Stimulated activated memory B cell treated with anti-CD40 and anti-IgM and Interleukin-4, amounts not matched to agents 10 μg/mL and 1 μg/mL and 100 μg/mL, for 72 hours (primary cell): ENCODE measurements at regions not wholly inside any gene's neighbourhood (a gene's known extent, or its start where the extent isn't known, plus 50 kb on each side); places are given as distances from the start of the nearest gene placed in this dataset.
"Not testable (repeated sequence)": the region's sequence is repeated elsewhere in the genome, so short reads cannot be mapped to it uniquely, and the experiment has no call there.

ENCODE experiments used
- ATAC-seq: fragments of 150-1000 bp; cut with Tn5 transposase; 2 replicates; pipeline ENCODE4 v1.10.0; 2021
- H3K27ac Mint-ChIP-seq: one replicate; pipeline ENCODE4 v1.8.0; 2022; ENCODE audit warnings: mild to moderate bottlenecking, mixed read lengths
- H3K27me3 Mint-ChIP-seq: one replicate; pipeline ENCODE4 v1.8.0; 2022; ENCODE audit warnings: mixed read lengths
- H3K36me3 Mint-ChIP-seq: one replicate; pipeline ENCODE4 v1.8.0; 2022; ENCODE audit warnings: mixed read lengths
- H3K4me1 Mint-ChIP-seq: one replicate; pipeline ENCODE4 v1.8.0; 2022; ENCODE audit warnings: mixed read lengths
- H3K4me3 Mint-ChIP-seq: one replicate; pipeline ENCODE4 v1.8.0; 2022; ENCODE audit warnings: mild to moderate bottlenecking, moderate library complexity, mixed read lengths
- H3K9me3 Mint-ChIP-seq: one replicate; pipeline ENCODE4 v1.8.0; 2022; ENCODE audit warnings: mixed read lengths

GRCh38 chr4:181776264-181777054 is 466.7 kb upstream of the TENM3 start:
- Mint-ChIP-seq H3K4me1 (no peaks in the 10 kb centered on the region), H3K9me3 (peaks cover 8% of the 10 kb centered on the region), H3K27ac (no peak overlapping the region), H3K27me3 (no peaks in the 10 kb centered on the region), H3K36me3 (no peaks in the 10 kb centered on the region), H3K4me3 (no peak overlapping the region)
- ATAC-seq, result no peak

GRCh38 chr4:181777518-181777917 is 465.7 kb upstream of the TENM3 start:
- ATAC-seq, result no peak
- Mint-ChIP-seq H3K4me1 (no peaks in the 10 kb centered on the region), H3K27me3 (no peaks in the 10 kb centered on the region), H3K27ac (no peak overlapping the region), H3K4me3 (no peak overlapping the region), H3K9me3 (peaks cover 8% of the 10 kb centered on the region), H3K36me3 (no peaks in the 10 kb centered on the region)

GRCh38 chr4:181784881-181785280 is 458.3 kb upstream of the TENM3 start:
- Mint-ChIP-seq H3K9me3 (peaks cover 5% of the 10 kb centered on the region), H3K4me3 (no peak overlapping the region), H3K27me3 (no peaks in the 10 kb centered on the region), H3K36me3 (no peaks in the 10 kb centered on the region), H3K4me1 (no peaks in the 10 kb centered on the region), H3K27ac (no peak overlapping the region)
- no peak for ATAC-seq

DNA sequence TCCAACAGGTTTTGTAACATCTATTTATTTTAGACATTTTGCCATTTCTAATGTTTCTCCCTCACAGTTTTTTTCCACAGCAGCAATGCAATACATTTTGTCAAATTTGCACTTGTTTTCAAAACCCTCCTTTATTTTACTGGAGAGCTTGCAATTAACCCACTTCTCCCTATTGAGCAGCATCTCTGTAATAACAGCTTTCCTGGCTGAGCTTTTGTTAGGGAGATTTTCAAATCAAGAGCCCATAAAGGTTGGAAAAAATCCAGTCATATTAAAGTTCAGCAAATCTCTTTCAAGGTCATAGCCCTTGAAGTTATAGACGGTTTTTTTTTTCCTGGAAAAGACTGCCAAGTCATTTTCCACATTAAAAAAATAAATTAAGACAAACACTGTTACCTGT is 450.6 kb upstream of the TENM3 start:
- H3K27ac Mint-ChIP-seq, result no peak overlapping the region
- H3K4me3 Mint-ChIP-seq, result no peak overlapping the region
- H3K4me1 Mint-ChIP-seq, result no peaks in the 10 kb centered on the region
- H3K36me3 Mint-ChIP-seq, result no peaks in the 10 kb centered on the region
- H3K27me3 Mint-ChIP-seq, result no peaks in the 10 kb centered on the region
- peaks cover 10% of the 10 kb centered on the region for H3K9me3 Mint-ChIP-seq
- no peak for ATAC-seq

GRCh38 chr4:181793096-181793495 is 450.1 kb upstream of the TENM3 start:
- Mint-ChIP-seq H3K36me3 (no peaks in the 10 kb centered on the region), H3K9me3 (peaks cover 10% of the 10 kb centered on the region), H3K27ac (no peak overlapping the region), H3K4me3 (no peak overlapping the region), H3K27me3 (no peaks in the 10 kb centered on the region), H3K4me1 (no peaks in the 10 kb centered on the region)
- no peak for ATAC-seq

GRCh38 chr4:181796502-181796901 is 446.7 kb upstream of the TENM3 start:
- Mint-ChIP-seq H3K4me1 (no peaks in the 10 kb centered on the region), H3K9me3 (peaks cover 10% of the 10 kb centered on the region), H3K27me3 (no peaks in the 10 kb centered on the region), H3K36me3 (no peaks in the 10 kb centered on the region), H3K27ac (no peak overlapping the region), H3K4me3 (no peak overlapping the region)
- no peak for ATAC-seq

DNA sequence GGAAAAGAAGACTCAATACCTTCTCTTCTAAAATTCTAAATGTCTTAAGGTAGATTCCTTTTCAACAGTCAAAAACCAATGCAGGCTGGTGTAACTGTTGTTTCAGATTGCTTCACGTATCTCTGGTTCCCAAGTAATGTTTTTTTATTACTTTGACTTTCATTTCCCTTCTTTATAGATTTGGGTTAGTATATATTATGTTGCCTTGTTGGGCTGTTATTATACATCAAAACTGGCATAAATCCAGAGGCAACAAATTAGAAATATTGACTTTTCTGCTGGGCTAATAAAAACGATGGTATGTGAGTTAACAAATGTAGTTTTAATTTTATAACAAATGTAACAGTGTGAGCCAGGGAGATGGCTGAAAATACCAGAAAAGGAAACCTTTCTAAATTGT is 444.7 kb upstream of the TENM3 start:
- Mint-ChIP-seq H3K9me3 (peaks cover 10% of the 10 kb centered on the region), H3K4me3 (no peak overlapping the region), H3K36me3 (no peaks in the 10 kb centered on the region), H3K27me3 (no peaks in the 10 kb centered on the region), H3K4me1 (no peaks in the 10 kb centered on the region), H3K27ac (no peak overlapping the region)
- ATAC-seq, result no peak

DNA sequence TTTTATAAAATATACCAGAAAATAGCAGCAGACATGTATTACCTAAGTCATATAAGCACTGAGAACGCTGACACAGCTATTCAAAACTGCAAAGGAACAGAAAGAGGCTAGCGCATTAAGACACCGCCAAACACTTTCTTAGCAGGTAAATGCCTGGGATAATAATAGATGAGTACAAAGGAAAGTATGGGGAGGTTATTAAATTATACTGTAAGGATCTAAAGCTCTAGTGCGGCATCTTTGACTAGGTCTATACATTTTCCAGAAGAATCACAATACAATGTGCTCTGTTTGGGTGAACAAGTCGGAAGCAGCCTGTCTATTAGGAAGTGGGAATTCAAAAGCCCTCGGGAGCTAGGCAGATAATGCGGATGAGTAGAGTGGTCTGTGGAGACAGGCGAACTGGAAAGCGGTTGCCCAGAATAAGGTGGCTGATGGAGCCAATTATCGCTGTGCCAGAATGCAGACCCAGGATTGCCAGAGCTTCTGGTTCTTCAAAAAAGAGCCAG is 443.6 kb upstream of the TENM3 start:
- H3K9me3 Mint-ChIP-seq, result peaks cover 6% of the 10 kb centered on the region
- no peaks in the 10 kb centered on the region for H3K27me3 Mint-ChIP-seq
- H3K4me3 Mint-ChIP-seq, result no peak overlapping the region
- H3K36me3 Mint-ChIP-seq, result no peaks in the 10 kb centered on the region
- ATAC-seq, result no peak
- no peak overlapping the region for H3K27ac Mint-ChIP-seq
- H3K4me1 Mint-ChIP-seq, result no peaks in the 10 kb centered on the region

GRCh38 chr4:181802207-181802606 is 441.0 kb upstream of the TENM3 start:
- H3K4me1 Mint-ChIP-seq, result no peaks in the 10 kb centered on the region
- ATAC-seq, result no peak
- peaks cover 2% of the 10 kb centered on the region for H3K9me3 Mint-ChIP-seq
- H3K36me3 Mint-ChIP-seq, result no peaks in the 10 kb centered on the region
- no peak overlapping the region for H3K4me3 Mint-ChIP-seq
- no peak overlapping the region for H3K27ac Mint-ChIP-seq
- no peaks in the 10 kb centered on the region for H3K27me3 Mint-ChIP-seq

DNA sequence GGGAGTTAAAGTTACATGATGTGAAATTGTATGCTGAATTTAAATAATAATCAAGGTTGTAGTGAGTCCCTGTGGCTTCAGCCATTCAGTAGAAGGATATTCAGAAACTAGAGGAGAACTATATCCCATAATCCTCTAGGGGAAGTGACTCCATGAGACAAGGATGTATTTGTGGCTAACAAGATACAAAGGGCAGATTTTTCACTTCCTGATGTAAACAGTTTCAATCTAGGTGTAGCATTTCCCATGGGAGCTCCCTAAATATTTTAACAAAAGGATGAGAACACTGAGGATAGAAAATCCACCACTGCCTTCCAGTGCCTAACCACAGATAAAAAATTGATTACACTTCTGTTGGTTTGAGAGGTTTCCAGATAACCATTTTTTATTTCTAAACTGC is 435.4 kb upstream of the TENM3 start:
- no peaks in the 10 kb centered on the region for H3K27me3 Mint-ChIP-seq
- H3K9me3 Mint-ChIP-seq, result peaks cover 2% of the 10 kb centered on the region
- H3K27ac Mint-ChIP-seq, result no peak overlapping the region
- no peaks in the 10 kb centered on the region for H3K4me1 Mint-ChIP-seq
- ATAC-seq, result no peak
- H3K36me3 Mint-ChIP-seq, result no peaks in the 10 kb centered on the region
- no peak overlapping the region for H3K4me3 Mint-ChIP-seq

- peaks cover 8% of the 10 kb centered on the region for H3K9me3 Mint-ChIP-seq
Observed at GRCh38 chr4:181810711-181811110, 432.5 kb upstream of the TENM3 start.

DNA sequence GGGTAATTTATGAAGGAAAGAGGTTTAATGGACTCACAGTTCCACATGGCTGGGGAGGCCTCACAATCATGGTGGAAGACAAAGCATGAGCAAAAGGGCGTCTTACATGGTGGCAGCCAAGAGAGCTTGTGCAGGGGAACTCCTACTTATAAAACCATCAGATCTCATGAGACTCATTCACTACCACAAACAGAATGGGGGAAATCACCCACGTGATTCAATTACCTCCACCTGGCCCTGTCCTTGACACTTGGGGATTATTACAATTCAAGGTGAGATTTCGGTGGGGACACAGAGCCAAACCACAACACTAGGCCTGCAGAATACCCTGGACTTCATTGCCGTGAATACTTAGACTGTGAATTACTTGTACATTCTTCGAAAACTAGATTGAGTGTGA is 431.7 kb upstream of the TENM3 start:
- not testable (repeated sequence) for H3K9me3 Mint-ChIP-seq, H3K27me3 Mint-ChIP-seq, ATAC-seq, H3K4me1 Mint-ChIP-seq, H3K27ac Mint-ChIP-seq, H3K36me3 Mint-ChIP-seq, H3K4me3 Mint-ChIP-seq

More at GRCh38 chr4:181810711-181811110, 432.5 kb upstream of the TENM3 start:
- Mint-ChIP-seq H3K4me3 (no peak overlapping the region), H3K27me3 (no peaks in the 10 kb centered on the region), H3K27ac (no peak overlapping the region), H3K36me3 (no peaks in the 10 kb centered on the region), H3K4me1 (no peaks in the 10 kb centered on the region)
- no peak for ATAC-seq

DNA sequence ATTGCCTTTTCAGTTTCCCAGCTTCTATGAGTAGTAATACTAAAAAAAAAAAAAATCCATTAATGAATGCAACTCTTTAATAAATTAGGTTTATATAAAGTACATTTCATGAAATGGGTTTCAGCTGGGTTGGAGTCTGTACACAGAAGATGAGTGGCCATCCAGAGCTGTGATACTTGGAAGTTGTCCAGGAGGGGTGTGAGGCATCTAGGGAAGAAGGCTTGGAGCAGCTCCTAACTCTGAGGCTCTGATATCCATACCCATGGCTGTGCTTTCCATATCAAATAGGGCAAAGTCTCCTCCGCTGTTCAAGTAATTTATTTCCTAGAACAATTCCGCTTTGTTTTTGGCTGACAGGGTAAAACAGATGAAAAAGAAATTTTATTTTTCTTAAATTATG is 423.3 kb upstream of the TENM3 start:
- no peaks in the 10 kb centered on the region for H3K4me1 Mint-ChIP-seq
- H3K27me3 Mint-ChIP-seq, result no peaks in the 10 kb centered on the region
- H3K9me3 Mint-ChIP-seq, result peaks cover 3% of the 10 kb centered on the region
- no peak overlapping the region for H3K27ac Mint-ChIP-seq
- no peaks in the 10 kb centered on the region for H3K36me3 Mint-ChIP-seq
- H3K4me3 Mint-ChIP-seq, result no peak overlapping the region
- no peak for ATAC-seq

DNA sequence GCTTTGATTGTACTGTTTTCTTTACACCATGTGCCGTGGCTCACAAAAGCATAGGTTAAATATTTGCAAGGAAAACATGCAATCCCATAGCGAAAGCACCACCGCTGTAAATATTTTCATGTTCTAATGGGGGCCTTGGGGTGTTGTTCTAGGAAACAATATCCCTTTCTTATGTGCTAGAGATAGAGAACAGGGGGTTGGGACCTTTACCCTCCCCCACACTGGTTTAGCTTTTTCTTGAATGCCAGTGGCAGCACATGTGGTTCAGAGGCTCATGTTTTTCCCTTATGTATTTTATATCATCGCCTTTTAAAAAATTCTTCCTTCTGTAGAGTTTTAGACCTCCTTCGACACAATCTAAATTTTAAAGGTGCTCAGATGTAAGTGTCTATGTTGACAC is 422.6 kb upstream of the TENM3 start:
- no peaks in the 10 kb centered on the region for H3K4me1 Mint-ChIP-seq
- H3K27me3 Mint-ChIP-seq, result no peaks in the 10 kb centered on the region
- H3K9me3 Mint-ChIP-seq, result peaks cover 3% of the 10 kb centered on the region
- H3K36me3 Mint-ChIP-seq, result no peaks in the 10 kb centered on the region
- H3K27ac Mint-ChIP-seq, result no peak overlapping the region
- H3K4me3 Mint-ChIP-seq, result no peak overlapping the region
- no peak for ATAC-seq

DNA sequence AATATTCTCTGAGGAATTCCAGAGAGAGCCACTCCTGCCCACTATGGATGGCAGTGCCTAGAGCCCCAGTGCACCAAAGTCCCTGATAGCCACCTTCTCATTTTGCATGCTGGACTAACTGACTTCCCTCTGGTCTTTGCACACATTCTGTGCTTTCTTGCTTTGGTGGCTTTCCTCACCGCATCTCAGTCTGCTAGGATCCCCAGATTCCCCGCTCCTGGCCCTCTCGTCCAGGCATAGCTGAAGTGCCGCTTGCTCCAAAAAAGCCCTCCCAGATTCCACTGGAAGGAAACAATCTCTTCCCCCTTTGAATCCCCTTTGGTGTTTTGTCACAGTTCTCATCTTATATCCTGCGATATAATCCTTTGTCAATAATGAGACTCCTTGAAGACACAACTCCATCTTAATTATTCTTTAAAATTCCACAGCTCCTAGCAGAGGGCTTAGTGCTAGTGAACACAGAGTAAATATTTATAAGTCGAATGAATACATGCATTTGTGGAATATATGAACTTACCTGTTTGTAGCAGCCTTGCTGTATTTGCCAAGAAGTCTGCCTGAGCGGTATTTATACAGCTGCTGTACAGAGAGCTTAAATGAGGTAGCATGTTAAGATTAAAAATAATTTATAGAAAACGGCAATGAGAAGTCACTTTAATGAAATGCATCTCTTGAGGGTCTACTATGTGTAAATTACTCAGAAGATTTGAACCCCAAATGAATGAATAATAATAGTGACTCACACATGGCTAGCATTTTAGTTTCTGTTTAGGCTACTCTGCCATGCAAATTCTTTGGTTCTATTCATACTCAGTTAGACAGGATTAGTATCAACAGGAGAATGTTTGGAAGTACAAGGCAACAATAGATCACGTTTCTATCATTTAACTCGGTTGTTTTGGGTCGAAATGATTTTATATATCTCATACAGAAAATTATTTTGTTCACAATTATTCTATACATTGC is 421.9 kb upstream of the TENM3 start:
- Mint-ChIP-seq H3K36me3 (no peaks in the 10 kb centered on the region), H3K4me1 (no peaks in the 10 kb centered on the region)

More for the DNA sequence above, 421.9 kb upstream of the TENM3 start:
- Mint-ChIP-seq H3K9me3 (peaks cover 3% of the 10 kb centered on the region), H3K27ac (no peak overlapping the region), H3K27me3 (no peaks in the 10 kb centered on the region), H3K4me3 (no peak overlapping the region)
- no peak for ATAC-seq
